ENCODE measurements at regions not wholly inside any gene's neighbourhood (a gene's known extent, or its start where the extent isn't known, plus 50 kb on each side); places are given as distances from the start of the nearest gene placed in this dataset.

DNA sequence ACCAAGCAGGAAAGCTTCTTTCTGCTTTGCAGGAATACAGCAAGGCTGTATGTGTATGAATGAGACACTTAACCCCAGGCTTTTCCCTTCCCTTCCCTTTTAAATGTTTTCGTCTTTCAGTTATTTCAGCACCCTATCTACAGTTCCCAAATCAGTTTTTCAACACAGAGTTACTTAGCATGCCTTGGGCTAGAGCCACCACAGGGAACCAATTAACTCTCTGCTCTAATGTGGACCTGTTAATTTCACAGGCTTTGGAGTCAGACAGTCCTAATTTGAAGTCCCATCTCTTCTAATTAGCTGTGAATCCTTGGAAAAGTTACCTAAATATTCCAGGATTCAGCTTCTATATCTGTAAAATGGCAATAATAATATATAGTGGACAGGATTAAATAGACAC, 89.2 kb upstream of the REG3A start:
- DNase-seq, result no peak
- TF ChIP-seq, protein P1, sequence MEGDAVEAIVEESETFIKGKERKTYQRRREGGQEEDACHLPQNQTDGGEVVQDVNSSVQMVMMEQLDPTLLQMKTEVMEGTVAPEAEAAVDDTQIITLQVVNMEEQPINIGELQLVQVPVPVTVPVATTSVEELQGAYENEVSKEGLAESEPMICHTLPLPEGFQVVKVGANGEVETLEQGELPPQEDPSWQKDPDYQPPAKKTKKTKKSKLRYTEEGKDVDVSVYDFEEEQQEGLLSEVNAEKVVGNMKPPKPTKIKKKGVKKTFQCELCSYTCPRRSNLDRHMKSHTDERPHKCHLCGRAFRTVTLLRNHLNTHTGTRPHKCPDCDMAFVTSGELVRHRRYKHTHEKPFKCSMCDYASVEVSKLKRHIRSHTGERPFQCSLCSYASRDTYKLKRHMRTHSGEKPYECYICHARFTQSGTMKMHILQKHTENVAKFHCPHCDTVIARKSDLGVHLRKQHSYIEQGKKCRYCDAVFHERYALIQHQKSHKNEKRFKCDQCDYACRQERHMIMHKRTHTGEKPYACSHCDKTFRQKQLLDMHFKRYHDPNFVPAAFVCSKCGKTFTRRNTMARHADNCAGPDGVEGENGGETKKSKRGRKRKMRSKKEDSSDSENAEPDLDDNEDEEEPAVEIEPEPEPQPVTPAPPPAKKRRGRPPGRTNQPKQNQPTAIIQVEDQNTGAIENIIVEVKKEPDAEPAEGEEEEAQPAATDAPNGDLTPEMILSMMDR (IDR thresholded peaks at IDR 0.05), result no peak

DNA sequence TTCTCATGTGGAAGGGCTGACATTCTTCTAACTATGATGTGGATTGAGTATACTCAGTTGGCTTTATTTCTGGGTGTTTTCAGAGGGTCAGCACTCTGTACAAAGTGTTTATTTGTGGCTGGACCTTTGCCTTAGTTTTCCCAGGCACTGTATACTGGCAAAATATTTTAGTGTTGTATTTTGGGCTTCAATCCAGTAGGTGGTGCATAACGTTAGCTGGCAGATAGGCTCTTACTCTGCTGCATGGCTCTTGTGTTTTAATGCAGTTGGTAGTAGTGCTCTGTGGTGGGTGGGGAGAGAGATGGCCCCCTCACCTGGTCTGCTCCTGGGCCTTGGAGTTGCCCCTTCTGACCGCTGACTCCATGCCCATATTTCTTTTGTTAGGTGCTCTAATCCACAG, 75.6 kb upstream of the REG3A start:
- no peak overlapping the region for H3K4me3 ChIP-seq
- H3K27me3 ChIP-seq (ENCODE audit: low read depth), result no peaks in the 10 kb centered on the region
- TF ChIP-seq, protein P1 (IDR thresholded peaks at IDR 0.05), result no peak
- H3K9me3 ChIP-seq, result no peaks in the 10 kb centered on the region
- ATAC-seq (no peak), DNase-seq (no peak)
- no peak overlapping the region for H3K27ac ChIP-seq
- no peaks in the 10 kb centered on the region for H3K36me3 ChIP-seq
- H3K4me1 ChIP-seq, result no peaks in the 10 kb centered on the region
- intact Hi-C loops (cut with DNase I), result no loop called here

More for the DNA sequence above, 89.2 kb upstream of the REG3A start:
- intact Hi-C loops (cut with DNase I), result no loop called here
- H3K4me1 ChIP-seq, result no peaks in the 10 kb centered on the region
- no peak overlapping the region for H3K4me3 ChIP-seq
- ATAC-seq, result no peak
- H3K27me3 ChIP-seq (ENCODE audit: low read depth), result no peaks in the 10 kb centered on the region
- H3K27ac ChIP-seq, result no peak overlapping the region
- no peaks in the 10 kb centered on the region for H3K9me3 ChIP-seq
- no peaks in the 10 kb centered on the region for H3K36me3 ChIP-seq

DNA sequence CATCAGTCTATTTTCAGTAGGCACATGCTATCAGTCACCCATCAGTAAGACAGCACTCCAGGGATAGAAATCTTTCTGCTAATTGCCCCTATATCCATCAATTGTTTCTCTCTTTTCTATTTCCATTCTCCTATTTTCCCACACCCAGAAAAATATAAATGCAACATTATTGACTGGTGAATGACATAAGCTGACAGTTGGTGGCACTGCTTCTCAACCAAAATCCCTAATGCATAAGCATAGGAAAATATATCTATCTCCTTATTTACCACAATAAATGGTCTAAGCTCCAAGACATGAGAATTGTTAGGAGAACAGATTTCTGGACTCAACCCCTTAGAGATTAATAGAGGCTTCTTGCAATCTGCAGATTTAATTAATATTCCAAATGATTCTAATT, 64.0 kb upstream of the REG3A start:
- TF ChIP-seq, protein P1 (IDR thresholded peaks at IDR 0.05), result no peak
- intact Hi-C loops (cut with DNase I), result no loop called here
- Histone ChIP-seq H3K36me3 (no peaks in the 10 kb centered on the region), H3K4me3 (no peak overlapping the region), H3K27ac (no peak overlapping the region), H3K4me1 (no peaks in the 10 kb centered on the region), H3K9me3 (no peaks in the 10 kb centered on the region), H3K27me3 (ENCODE audit: low read depth) (no peaks in the 10 kb centered on the region)
- DNase-seq (no peak), ATAC-seq (no peak)

DNA sequence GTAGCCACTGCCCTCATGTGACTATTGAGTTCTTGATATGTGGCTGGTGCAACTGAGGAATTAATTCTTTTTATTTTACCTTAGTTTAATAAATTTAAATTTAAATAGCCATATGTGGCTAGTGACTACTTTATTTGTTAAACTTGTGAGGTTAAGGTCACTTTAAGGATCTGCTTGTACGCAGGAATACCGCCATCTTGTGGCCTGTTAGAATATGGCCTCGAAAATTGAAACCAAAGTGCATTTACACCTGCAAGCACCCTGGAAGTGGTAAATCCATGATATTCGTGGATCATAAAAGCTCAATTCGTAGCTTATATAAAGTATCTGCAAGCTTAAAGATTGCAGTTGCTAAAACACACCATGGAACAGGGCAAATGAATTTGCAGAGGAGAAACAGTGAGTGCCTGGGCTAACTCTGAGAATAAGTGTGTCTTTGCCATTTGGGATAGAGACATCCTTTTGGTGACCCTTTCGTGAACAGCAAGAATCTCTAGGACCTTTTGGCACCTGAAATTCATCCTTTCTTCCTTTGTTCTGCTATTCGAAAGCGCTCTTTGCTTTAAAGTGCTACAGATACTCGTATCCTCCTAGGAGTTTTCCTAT, 59.9 kb upstream of the REG3A start:
- H3K36me3 ChIP-seq, result no peaks in the 10 kb centered on the region
- no peak overlapping the region for H3K4me3 ChIP-seq
- no peak for DNase-seq
- H3K4me1 ChIP-seq, result no peaks in the 10 kb centered on the region
- H3K27me3 ChIP-seq (ENCODE audit: low read depth), result no peaks in the 10 kb centered on the region
- H3K9me3 ChIP-seq, result no peaks in the 10 kb centered on the region
- TF ChIP-seq, protein P1 (IDR thresholded peaks at IDR 0.05), result peak; percentile 69
- no peak for ATAC-seq
- no peak overlapping the region for H3K27ac ChIP-seq
- intact Hi-C loops (cut with DNase I), result no loop called here

DNA sequence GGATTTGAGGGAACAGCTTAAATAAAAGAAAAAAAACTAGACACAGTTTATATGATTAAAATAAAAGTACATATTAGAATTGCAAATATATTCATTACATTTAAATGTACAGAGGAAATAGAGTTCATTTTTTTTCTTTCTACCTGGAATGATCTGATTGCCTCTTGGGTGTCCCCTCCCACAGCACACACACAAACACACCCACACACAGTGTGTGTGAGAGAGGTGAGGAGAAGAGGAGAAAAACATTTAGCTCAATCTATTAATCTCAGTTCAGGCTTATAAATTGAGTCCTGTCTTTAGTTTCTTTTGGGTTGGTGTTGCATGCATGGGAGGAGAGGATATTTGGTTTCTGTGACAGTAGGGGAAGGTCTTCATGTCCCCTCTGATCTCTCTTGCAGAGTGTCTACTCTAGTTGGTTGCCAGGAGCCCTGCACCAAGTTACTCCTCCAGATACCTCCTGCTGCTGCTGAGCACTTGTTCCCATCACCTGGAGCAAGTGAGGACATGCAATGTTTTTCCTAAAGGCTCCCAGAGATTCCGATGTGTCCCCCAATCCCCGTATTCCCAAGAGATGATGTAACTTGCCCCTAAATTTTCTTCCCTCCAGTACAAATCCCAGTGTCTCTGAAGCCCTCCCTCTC, 50.8 kb upstream of the REG3A start:
- Histone ChIP-seq H3K9me3 (no peaks in the 10 kb centered on the region), H3K27me3 (ENCODE audit: low read depth) (no peaks in the 10 kb centered on the region), H3K4me3 (no peak overlapping the region), H3K27ac (no peak overlapping the region), H3K4me1 (no peaks in the 10 kb centered on the region), H3K36me3 (no peaks in the 10 kb centered on the region)
- TF ChIP-seq, protein P1 (IDR thresholded peaks at IDR 0.05), result no peak
- DNase-seq (no peak), ATAC-seq (no peak)
- intact Hi-C loops (cut with DNase I), result no loop called here
